ENCODE measurements at regions not wholly inside any gene's neighbourhood (a gene's known extent, or its start where the extent isn't known, plus 50 kb on each side); places are given as distances from the start of the nearest gene placed in this dataset.

DNA sequence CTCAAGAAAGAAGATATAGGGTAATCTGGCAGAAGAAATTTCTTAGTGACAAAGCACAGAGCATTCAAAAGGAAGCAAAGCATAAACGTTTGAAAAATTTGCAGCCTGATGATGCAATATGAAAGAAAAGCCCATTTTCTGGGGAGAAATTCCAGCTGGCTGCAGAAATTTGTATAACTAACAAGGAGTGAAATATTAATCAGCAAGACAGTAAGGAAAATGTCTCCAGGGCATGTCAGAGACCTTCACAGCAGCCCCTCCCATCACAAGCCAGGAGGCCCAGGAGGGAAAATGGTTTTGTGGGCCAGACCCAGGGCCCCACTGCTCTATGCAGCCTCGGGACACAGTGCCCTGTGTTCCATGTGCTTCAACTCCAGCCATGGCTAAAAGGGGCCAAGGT lies 359.4 kb downstream of the HINT1 start:
- intact Hi-C loops (cut with DNase I, micrococcal nuclease): no loop called here
- no peaks in the 10 kb centered on the region for H3K36me3 ChIP-seq (ENCODE audit: low read depth)
- no peaks in the 10 kb centered on the region for H3K4me1 ChIP-seq (ENCODE audit: low read depth)
- no peak for DNase-seq
- ATAC-seq: no peak
- H3K4me3 ChIP-seq: no peak overlapping the region
- no peaks in the 10 kb centered on the region for H3K9me3 ChIP-seq
- TF ChIP-seq, protein P1, sequence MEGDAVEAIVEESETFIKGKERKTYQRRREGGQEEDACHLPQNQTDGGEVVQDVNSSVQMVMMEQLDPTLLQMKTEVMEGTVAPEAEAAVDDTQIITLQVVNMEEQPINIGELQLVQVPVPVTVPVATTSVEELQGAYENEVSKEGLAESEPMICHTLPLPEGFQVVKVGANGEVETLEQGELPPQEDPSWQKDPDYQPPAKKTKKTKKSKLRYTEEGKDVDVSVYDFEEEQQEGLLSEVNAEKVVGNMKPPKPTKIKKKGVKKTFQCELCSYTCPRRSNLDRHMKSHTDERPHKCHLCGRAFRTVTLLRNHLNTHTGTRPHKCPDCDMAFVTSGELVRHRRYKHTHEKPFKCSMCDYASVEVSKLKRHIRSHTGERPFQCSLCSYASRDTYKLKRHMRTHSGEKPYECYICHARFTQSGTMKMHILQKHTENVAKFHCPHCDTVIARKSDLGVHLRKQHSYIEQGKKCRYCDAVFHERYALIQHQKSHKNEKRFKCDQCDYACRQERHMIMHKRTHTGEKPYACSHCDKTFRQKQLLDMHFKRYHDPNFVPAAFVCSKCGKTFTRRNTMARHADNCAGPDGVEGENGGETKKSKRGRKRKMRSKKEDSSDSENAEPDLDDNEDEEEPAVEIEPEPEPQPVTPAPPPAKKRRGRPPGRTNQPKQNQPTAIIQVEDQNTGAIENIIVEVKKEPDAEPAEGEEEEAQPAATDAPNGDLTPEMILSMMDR (IDR thresholded peaks at IDR 0.05): no peak

DNA sequence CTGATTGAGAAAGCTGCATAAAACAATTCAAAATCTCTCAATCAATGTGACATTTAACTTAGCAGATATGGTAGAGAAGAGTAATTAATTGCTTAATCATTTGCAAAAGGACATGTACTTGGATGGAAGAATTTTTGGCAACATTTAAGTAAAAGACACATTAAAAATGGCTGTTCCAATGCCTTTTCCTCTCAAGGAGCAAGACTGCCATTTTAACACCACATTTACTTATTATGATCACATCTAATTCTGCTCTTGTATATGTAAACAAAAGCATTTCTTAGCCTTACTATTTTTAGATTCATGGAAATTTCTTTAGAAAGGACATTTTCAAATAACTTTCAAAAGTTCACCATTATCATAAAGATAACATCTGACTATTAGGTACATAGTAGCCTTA lies 360.0 kb downstream of the HINT1 start:
- Histone ChIP-seq H3K36me3 (ENCODE audit: low read depth) (no peaks in the 10 kb centered on the region), H3K4me1 (ENCODE audit: low read depth) (no peaks in the 10 kb centered on the region), H3K4me3 (no peak overlapping the region), H3K9me3 (no peaks in the 10 kb centered on the region)
- intact Hi-C loops (cut with DNase I, micrococcal nuclease): no loop called here
- ATAC-seq: no peak
- no peak for DNase-seq
- TF ChIP-seq, protein P1 (IDR thresholded peaks at IDR 0.05): no peak

DNA sequence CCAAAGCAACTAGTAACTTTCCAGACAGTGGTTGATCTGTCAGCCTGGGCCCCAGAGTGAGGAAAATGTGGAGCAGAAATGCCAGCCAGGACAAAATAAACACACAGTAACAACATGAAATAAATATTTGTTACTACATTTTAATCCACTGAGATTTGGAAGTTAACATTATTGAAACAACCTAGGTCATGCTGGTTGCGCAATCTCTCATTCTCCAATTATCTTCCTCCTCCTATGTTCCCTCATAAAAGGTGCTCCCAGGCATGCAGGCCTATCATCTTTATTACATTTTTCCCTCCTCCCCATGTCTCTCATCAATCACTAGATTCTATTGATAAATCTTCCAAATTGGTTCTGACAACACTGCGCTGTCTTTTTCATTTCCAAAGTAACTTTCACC lies 363.1 kb downstream of the HINT1 start:
- ATAC-seq (no peak), DNase-seq (no peak)
- no peaks in the 10 kb centered on the region for H3K9me3 ChIP-seq
- intact Hi-C loops (cut with DNase I, micrococcal nuclease): no loop called here
- TF ChIP-seq, protein P1 (IDR thresholded peaks at IDR 0.05): no peak
- no peak overlapping the region for H3K4me3 ChIP-seq
- no peaks in the 10 kb centered on the region for H3K36me3 ChIP-seq (ENCODE audit: low read depth)
- H3K4me1 ChIP-seq (ENCODE audit: low read depth): no peaks in the 10 kb centered on the region

DNA sequence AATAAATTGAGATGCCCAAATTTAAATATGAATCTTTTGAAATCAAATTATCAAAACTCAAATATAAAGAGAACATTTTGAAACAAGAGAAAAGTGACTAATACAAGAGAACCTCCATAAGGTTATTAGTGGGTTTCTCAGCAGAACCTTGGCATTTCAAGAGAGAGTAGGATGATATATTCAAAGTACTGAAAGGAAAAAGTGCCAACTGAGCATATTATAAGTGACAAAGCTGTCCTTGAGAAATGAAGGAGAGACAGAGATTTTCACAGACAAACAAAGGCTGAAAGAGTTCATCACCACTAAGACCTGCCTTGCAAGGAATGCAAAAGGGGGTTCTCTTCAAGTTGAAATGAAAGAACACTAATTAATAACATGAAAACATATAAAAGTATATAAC lies 366.0 kb downstream of the HINT1 start:
- TF ChIP-seq, protein P1 (IDR thresholded peaks at IDR 0.05): no peak
- intact Hi-C loops (cut with DNase I, micrococcal nuclease): no loop called here
- no peaks in the 10 kb centered on the region for H3K9me3 ChIP-seq
- no peak for ATAC-seq
- no peaks in the 10 kb centered on the region for H3K4me1 ChIP-seq (ENCODE audit: low read depth)
- H3K4me3 ChIP-seq: no peak overlapping the region
- H3K36me3 ChIP-seq (ENCODE audit: low read depth): no peaks in the 10 kb centered on the region
- no peak for DNase-seq

DNA sequence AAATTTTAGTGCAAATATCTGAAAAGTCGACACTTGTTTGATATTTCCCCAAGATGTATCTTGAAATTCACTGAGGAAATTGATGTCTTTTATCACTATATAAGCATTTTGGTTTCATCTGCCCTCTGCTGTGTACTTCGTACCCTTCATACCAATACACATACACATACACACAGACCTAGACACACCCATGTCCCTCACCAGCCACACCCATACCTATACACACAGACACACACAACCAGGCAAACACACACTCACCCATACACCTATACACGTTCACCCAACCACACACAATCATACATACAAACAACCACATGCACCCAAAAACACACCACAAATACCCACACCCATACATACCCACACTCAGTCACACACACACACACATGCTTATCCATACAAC lies 367.8 kb downstream of the HINT1 start:
- H3K36me3 ChIP-seq (ENCODE audit: low read depth): no peaks in the 10 kb centered on the region
- DNase-seq (peak in 1 of 3 donors; percentile 8), ATAC-seq (peak; percentile 71)
- TF ChIP-seq, protein P1 (IDR thresholded peaks at IDR 0.05): no peak
- intact Hi-C loops (cut with DNase I, micrococcal nuclease): no loop called here
- no peaks in the 10 kb centered on the region for H3K4me1 ChIP-seq (ENCODE audit: low read depth)
- no peak overlapping the region for H3K4me3 ChIP-seq
- no peaks in the 10 kb centered on the region for H3K9me3 ChIP-seq

DNA sequence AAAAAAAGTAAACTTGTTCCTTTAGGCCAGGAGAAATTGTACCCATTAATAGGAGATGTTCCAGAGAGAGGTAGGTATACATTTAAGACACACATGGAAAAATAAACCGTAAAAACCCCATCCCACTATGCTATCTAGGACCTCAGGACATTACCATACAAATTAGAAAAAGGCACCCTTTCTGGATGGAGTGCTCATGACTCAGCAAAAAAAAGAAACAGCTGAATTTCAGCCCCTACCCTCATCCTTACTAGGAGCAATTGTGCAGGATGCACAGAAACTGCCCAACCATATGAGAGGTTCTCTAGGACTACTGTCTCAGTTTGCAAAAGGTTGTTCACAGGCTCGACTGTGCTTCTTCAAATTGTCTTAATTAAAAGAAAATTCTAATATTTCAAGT lies 368.2 kb downstream of the HINT1 start:
- Histone ChIP-seq H3K4me1 (ENCODE audit: low read depth) (no peaks in the 10 kb centered on the region), H3K4me3 (no peak overlapping the region), H3K36me3 (ENCODE audit: low read depth) (no peaks in the 10 kb centered on the region), H3K9me3 (no peaks in the 10 kb centered on the region)
- intact Hi-C loops (cut with DNase I, micrococcal nuclease): no loop called here
- ATAC-seq (no peak), DNase-seq (no peak)
- TF ChIP-seq, protein P1 (IDR thresholded peaks at IDR 0.05): no peak
